HL-60 (cell line): ENCODE measurements at regions not wholly inside any gene's neighbourhood (a gene's known extent, or its start where the extent isn't known, plus 50 kb on each side); places are given as distances from the start of the nearest gene placed in this dataset.

ENCODE experiments used
- CTCF ChIP-seq: IDR thresholded peaks from one replicate; pipeline ENCODE4 v1.5.1; 2011; ENCODE audit warnings: low read length, control low read depth, inconsistent platforms; ENCODE audit not compliant: insufficient read depth
- REST ChIP-seq: IDR thresholded peaks from 2 replicates; pipeline ENCODE4 v1.6.1; 2012; ENCODE audit warnings: low read depth; ENCODE audit not compliant: insufficient replicate concordance

- TF ChIP-seq CTCF: no peak
- TF ChIP-seq REST: no peak
Observed at GRCh38 chr9:106487266-106487665, 375.7 kb upstream of the ZNF462 start.
